Body of pancreas (tissue), 4 donors: ENCODE measurements at regions not wholly inside any gene's neighbourhood (a gene's known extent, or its start where the extent isn't known, plus 50 kb on each side); places are given as distances from the start of the nearest gene placed in this dataset.

ENCODE experiments used
- CTCF ChIP-seq, 7 experiments: fragments of 450-650 bp in 4 of 7; fragments of 200-600 bp in 3 of 7; sonication (generic) in 3 of 7; IDR thresholded peaks; one replicate each; pipeline ENCODE4 v1.5.1; 2016 to 2019; ENCODE audit warnings: antibody characterized with exemption in 7 of 7
- POLR2A ChIP-seq, 3 donors: fragments of 450-650 bp; IDR thresholded peaks; one replicate each; pipeline ENCODE4 v1.6.1; 2016; ENCODE audit warnings: antibody characterized with exemption in 3 of 3, mild to moderate bottlenecking in 2 of 3

- TF ChIP-seq CTCF (IDR thresholded peaks at IDR 0.05), result no peak
- no peak for TF ChIP-seq POLR2A (IDR thresholded peaks at IDR 0.05)
Observed at GRCh38 chr2:238974081-238974480, 126.2 kb downstream of the TWIST2 start.
